Bronchial epithelial cell (primary cell): ENCODE measurements at regions not wholly inside any gene's neighbourhood (a gene's known extent, or its start where the extent isn't known, plus 50 kb on each side); places are given as distances from the start of the nearest gene placed in this dataset.

Source experiments
- DNase-seq: peaks from one replicate; pipeline ENCODE4 v3.0.0-alpha.2; 2010; ENCODE audit warnings: low read depth
- FAIRE-seq: peaks from 2 replicates; lab custom pipeline; 2011; peaks lifted over from hg19 to GRCh38; lab: Jason Lieb, UNC
- H3K27me3 ChIP-seq: 2 replicates; pipeline ENCODE4 v1.5.1; 2011; ENCODE audit warnings: low read length; ENCODE audit not compliant: control insufficient read depth, insufficient read depth
- H3K36me3 ChIP-seq: 2 replicates; pipeline ENCODE4 v1.5.1; 2011; ENCODE audit warnings: low read length; ENCODE audit not compliant: control insufficient read depth, insufficient read depth
- H3K4me3 ChIP-seq: 2 replicates; pipeline ENCODE4 v1.5.1; 2011; ENCODE audit warnings: mild to moderate bottlenecking, low read depth, low read length, control low read depth
- TF ChIP-seq, protein P1 (sequence below): IDR thresholded peaks from 2 replicates; pipeline ENCODE4 v1.5.1; 2011; ENCODE audit warnings: mild to moderate bottlenecking, moderate library complexity, low read length, control low read depth, inconsistent platforms; ENCODE audit not compliant: insufficient read depth, severe bottlenecking

DNA sequence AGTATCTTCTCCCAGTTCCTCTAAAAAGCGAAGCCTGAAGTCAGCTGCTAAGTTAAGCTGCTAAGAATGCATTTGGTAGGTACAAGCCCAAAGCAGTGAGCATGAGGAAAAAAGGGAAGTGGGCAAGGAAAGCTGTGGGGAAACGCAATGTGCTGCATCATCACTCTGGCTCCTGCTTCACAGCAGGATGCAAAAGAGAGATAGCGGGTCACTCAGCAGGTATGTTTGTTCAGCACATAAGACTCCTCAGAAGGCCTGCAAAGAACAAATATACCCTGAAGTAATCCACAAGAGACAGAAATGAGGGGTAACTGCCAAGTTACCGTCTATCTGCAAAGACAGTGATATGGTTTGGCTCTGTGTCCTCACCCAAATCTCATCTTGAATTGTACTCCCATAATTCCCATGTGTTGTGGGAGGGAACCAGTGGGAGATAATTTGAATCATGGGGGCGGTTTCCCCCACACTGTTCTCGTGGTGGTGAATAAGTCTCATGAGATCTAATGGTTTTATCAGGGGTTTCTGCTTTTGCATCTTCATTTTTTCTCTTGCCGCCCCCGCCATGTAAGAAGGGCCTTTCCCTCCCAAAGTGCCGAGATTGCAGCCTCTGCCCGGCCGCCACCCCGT is 127.4 kb upstream of the EGLN3 start:
- TF ChIP-seq, protein P1, sequence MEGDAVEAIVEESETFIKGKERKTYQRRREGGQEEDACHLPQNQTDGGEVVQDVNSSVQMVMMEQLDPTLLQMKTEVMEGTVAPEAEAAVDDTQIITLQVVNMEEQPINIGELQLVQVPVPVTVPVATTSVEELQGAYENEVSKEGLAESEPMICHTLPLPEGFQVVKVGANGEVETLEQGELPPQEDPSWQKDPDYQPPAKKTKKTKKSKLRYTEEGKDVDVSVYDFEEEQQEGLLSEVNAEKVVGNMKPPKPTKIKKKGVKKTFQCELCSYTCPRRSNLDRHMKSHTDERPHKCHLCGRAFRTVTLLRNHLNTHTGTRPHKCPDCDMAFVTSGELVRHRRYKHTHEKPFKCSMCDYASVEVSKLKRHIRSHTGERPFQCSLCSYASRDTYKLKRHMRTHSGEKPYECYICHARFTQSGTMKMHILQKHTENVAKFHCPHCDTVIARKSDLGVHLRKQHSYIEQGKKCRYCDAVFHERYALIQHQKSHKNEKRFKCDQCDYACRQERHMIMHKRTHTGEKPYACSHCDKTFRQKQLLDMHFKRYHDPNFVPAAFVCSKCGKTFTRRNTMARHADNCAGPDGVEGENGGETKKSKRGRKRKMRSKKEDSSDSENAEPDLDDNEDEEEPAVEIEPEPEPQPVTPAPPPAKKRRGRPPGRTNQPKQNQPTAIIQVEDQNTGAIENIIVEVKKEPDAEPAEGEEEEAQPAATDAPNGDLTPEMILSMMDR: no peak
- H3K36me3 ChIP-seq: no peaks in the 10 kb centered on the region
- FAIRE-seq (no peak), DNase-seq (peak; percentile 56)
- H3K4me3 ChIP-seq: no peak overlapping the region
- no peaks in the 10 kb centered on the region for H3K27me3 ChIP-seq

DNA sequence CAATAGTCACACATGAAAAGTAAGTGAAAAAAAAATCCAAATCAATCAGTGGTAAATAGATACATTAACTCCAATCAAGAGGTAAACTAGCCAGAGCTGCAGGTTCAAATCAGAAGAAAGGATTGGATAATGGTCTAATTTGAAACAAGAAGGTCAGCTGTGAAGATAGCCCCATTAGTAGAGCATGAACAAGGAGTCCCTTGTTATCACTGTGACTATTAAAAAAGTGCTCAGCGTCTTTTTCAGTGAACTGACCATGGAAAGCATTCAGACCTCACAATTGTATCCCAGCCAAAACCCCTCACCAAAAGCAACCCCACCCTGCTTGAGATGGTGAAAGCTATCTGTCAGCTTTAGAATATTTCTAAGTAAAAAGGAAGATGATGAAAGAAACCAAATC is 125.0 kb upstream of the EGLN3 start:
- FAIRE-seq: no peak
- no peak for DNase-seq
- Histone ChIP-seq H3K27me3 (no peaks in the 10 kb centered on the region), H3K36me3 (no peaks in the 10 kb centered on the region), H3K4me3 (no peak overlapping the region)
- TF ChIP-seq, protein P1: no peak

DNA sequence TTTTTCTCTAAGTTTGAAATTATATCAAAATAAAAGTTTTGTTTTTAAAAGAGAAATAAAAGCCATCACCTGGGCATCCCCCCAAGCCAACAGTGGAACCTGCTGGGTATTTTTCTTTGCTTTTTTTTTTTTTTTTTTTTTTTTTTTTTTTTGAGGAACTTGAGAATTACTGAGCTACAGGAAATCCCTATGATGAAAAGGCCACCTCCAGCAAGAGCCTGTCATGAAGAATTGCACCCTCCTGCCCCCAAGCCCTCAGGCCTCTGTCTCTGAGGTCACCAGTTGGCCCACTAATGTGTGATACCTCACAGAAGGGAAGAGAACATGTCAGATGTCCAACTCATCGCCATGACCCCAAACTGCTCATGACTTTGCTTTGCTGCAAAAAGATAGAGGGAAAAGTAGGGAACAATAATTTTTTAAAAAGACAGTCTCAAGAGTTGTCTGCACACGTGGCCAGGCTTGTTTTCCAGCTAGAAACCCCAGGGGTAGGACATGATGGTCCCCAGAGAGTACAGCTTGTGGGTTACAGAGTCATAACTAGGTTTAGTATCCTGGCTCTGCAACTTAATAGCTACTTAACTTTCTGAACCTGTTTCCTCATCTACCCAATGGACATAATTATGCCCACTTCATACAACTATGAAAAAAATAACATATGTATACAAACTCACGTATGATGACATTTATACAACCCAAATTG is 124.3 kb upstream of the EGLN3 start:
- no peak for DNase-seq
- Histone ChIP-seq H3K4me3 (no peak overlapping the region), H3K27me3 (no peaks in the 10 kb centered on the region), H3K36me3 (no peaks in the 10 kb centered on the region)
- TF ChIP-seq, protein P1: no peak
- no peak for FAIRE-seq

DNA sequence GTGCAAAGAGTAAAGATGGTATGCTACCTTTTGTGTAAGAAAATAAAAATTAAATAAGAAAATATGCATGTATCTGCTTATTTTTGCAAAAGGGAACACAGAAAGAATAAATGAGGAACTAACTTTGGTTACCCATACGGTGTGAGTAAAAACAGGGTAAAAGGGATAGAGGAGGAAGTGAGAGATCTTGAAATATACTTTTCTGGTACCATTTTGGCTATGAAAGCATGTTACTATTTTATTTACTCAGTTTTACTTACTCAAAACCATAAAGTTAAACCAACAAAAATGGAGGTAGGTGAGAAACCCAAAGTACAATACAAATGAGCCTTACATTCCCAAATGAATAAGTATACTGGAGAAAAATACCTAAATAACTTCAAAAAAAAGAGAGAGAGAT is 122.0 kb upstream of the EGLN3 start:
- TF ChIP-seq, protein P1: no peak
- H3K36me3 ChIP-seq: no peaks in the 10 kb centered on the region
- DNase-seq (no peak), FAIRE-seq (no peak)
- no peaks in the 10 kb centered on the region for H3K27me3 ChIP-seq
- H3K4me3 ChIP-seq: no peak overlapping the region

DNA sequence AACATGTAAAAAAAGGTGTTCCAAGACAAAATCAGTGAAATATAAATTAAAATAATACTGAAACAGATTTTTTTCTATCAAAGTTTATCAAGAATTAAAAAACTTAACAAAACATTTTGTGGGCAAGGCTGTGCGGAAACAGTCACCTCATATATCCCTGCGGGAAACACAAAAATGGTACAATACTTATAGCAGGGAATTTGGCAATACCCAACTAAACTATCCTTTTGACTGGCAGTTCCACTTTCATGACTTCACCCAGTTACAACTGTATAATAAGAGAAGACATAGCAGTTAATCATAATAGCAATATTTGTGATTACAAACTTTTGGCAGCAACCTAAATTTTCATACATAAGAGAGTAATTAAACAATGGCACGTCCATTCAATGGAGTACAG is 121.5 kb upstream of the EGLN3 start:
- Histone ChIP-seq H3K27me3 (no peaks in the 10 kb centered on the region), H3K36me3 (no peaks in the 10 kb centered on the region), H3K4me3 (no peak overlapping the region)
- DNase-seq: no peak
- TF ChIP-seq, protein P1: no peak
- no peak for FAIRE-seq
